Spleen (tissue), 7 donors: ENCODE measurements at regions not wholly inside any gene's neighbourhood (a gene's known extent, or its start where the extent isn't known, plus 50 kb on each side); places are given as distances from the start of the nearest gene placed in this dataset.

ENCODE experiments used
- CTCF ChIP-seq, 11 experiments: fragments of 200-600 bp in 7 of 11; fragments of 450-650 bp in 4 of 11; sonication (generic) in 4 of 11; IDR thresholded peaks in 8 of 11; conservative IDR thresholded peaks in 3 of 11; 1 replicate in 7 of 11; 2 replicates in 4 of 11; pipeline versions ENCODE4 v1.4.0 to v1.8.0; 2016 to 2021; ENCODE audit warnings: antibody characterized with exemption in 11 of 11, inconsistent platforms in 4 of 11, mild to moderate bottlenecking in 1 of 11
- POLR2A ChIP-seq, 3 donors: fragments of 450-650 bp; IDR thresholded peaks; one replicate each; pipeline ENCODE4 v1.5.1; 2017; ENCODE audit warnings: antibody characterized with exemption in 3 of 3, mild to moderate bottlenecking in 1 of 3
- POLR2AphosphoS5 ChIP-seq, 3 donors: sonication (generic); formaldehyde crosslinking; IDR thresholded peaks; one replicate each; pipeline ENCODE4 v1.5.1; 2017; ENCODE audit warnings: antibody characterized with exemption in 3 of 3
- donor health status: DM: no; HTN: no; CAD: no; lungs with moderate emphysema.
- donor health status: DM: no; HTN: no; CAD: no.
- donor health status: DM: no; HTN: no; CAD: no.

DNA sequence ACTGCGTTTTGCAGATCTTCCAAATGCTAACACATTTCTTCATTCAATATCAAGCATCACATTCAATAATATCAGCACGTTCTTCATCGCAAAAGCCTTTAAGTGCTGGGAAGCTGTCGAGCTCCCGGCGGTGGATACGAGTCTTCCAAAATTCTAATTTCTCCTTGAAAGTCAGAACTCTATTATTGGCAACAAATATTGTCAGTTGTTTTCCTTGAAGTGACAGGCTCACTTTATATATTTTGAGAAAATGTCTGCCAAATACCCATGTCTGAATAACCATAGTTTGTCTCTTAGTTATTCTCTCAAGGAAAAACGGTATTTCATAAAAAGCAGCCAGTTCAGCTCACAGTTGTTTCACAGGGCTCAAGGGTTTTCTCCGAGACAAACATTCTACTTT is 226.2 kb upstream of the C1orf174 start:
- TF ChIP-seq CTCF (IDR thresholded peaks at IDR 0.05 in 8 of 11, conservative IDR thresholded peaks at IDR 0.05 in 3 of 11), result no peak
- TF ChIP-seq POLR2A (IDR thresholded peaks at IDR 0.05), result no peak
- no peak for TF ChIP-seq POLR2AphosphoS5 (IDR thresholded peaks at IDR 0.05)
